Endothelial cell (in vitro differentiated cells): ENCODE measurements at regions not wholly inside any gene's neighbourhood (a gene's known extent, or its start where the extent isn't known, plus 50 kb on each side); places are given as distances from the start of the nearest gene placed in this dataset.
"Not testable (repeated sequence)": the region's sequence is repeated elsewhere in the genome, so short reads cannot be mapped to it uniquely, and the experiment has no call there.

Experiments used
- DNase-seq: peaks from one replicate; pipeline ENCODE4 v3.0.0; 2021; ENCODE audit warnings: low spot score
- H3K27ac Mint-ChIP-seq: one replicate; pipeline ENCODE4 v1.8.0; 2021; ENCODE audit warnings: mixed read lengths, inconsistent platforms; ENCODE audit not compliant: unreplicated experiment
- H3K27me3 Mint-ChIP-seq: one replicate; pipeline ENCODE4 v1.8.0; 2021; ENCODE audit warnings: mild to moderate bottlenecking, moderate library complexity, mixed read lengths, inconsistent platforms; ENCODE audit not compliant: unreplicated experiment
- H3K36me3 Mint-ChIP-seq: one replicate; pipeline ENCODE4 v1.8.0; 2021; ENCODE audit warnings: mild to moderate bottlenecking, low read depth, mixed read lengths, inconsistent platforms; ENCODE audit not compliant: unreplicated experiment
- H3K4me1 Mint-ChIP-seq: one replicate; pipeline ENCODE4 v1.8.0; 2021; ENCODE audit warnings: mild to moderate bottlenecking, mixed read lengths, inconsistent platforms; ENCODE audit not compliant: unreplicated experiment
- H3K4me3 Mint-ChIP-seq: one replicate; pipeline ENCODE4 v1.8.0; 2021; ENCODE audit warnings: mild to moderate bottlenecking, mixed read lengths, inconsistent platforms; ENCODE audit not compliant: unreplicated experiment
- H3K9me3 Mint-ChIP-seq: one replicate; pipeline ENCODE4 v1.8.0; 2021; ENCODE audit warnings: mixed read lengths, inconsistent platforms; ENCODE audit not compliant: unreplicated experiment
- TF ChIP-seq, protein P1 (sequence below): fragments of 200-600 bp; sonication (generic); IDR thresholded peaks from one replicate; pipeline ENCODE4 v1.5.0; 2021; ENCODE audit warnings: antibody characterized with exemption; ENCODE audit not compliant: unreplicated experiment

DNA sequence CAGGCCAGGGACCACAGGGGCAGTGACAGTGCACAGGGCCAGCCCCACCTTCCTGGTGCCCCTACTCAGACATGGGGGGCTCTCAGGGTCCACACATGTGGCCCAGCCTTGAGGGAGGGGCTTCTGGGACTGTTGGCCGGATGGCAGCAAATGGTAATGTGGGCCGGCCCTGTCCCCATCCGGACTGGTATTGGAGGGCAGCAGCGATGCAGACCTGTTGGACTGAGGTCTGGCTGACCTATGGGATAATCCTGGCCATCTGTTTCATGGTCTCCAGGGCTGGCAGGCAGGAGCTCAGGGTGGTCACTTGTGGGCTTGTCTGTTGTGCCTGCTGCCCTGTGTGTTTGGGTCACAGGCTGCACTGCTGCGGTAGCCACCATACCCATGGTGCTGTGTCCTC lies 387.5 kb downstream of the TMEM121 start:
- Mint-ChIP-seq H3K36me3 (peaks cover 9% of the 10 kb centered on the region), H3K27ac (no peak overlapping the region), H3K9me3 (peaks cover 12% of the 10 kb centered on the region), H3K4me3 (no peak overlapping the region), H3K4me1 (no peaks in the 10 kb centered on the region), H3K27me3 (peaks cover 25% of the 10 kb centered on the region)
- no peak for DNase-seq
- TF ChIP-seq, protein P1, sequence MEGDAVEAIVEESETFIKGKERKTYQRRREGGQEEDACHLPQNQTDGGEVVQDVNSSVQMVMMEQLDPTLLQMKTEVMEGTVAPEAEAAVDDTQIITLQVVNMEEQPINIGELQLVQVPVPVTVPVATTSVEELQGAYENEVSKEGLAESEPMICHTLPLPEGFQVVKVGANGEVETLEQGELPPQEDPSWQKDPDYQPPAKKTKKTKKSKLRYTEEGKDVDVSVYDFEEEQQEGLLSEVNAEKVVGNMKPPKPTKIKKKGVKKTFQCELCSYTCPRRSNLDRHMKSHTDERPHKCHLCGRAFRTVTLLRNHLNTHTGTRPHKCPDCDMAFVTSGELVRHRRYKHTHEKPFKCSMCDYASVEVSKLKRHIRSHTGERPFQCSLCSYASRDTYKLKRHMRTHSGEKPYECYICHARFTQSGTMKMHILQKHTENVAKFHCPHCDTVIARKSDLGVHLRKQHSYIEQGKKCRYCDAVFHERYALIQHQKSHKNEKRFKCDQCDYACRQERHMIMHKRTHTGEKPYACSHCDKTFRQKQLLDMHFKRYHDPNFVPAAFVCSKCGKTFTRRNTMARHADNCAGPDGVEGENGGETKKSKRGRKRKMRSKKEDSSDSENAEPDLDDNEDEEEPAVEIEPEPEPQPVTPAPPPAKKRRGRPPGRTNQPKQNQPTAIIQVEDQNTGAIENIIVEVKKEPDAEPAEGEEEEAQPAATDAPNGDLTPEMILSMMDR: no peak

- not testable (repeated sequence) for H3K36me3 Mint-ChIP-seq, DNase-seq, H3K4me3 Mint-ChIP-seq, H3K27ac Mint-ChIP-seq, H3K4me1 Mint-ChIP-seq
- H3K9me3 Mint-ChIP-seq: peaks cover 12% of the 10 kb centered on the region
- H3K27me3 Mint-ChIP-seq: peaks cover 25% of the 10 kb centered on the region
Observed at GRCh38 chr14:105914281-105914680, 387.9 kb downstream of the TMEM121 start.

DNA sequence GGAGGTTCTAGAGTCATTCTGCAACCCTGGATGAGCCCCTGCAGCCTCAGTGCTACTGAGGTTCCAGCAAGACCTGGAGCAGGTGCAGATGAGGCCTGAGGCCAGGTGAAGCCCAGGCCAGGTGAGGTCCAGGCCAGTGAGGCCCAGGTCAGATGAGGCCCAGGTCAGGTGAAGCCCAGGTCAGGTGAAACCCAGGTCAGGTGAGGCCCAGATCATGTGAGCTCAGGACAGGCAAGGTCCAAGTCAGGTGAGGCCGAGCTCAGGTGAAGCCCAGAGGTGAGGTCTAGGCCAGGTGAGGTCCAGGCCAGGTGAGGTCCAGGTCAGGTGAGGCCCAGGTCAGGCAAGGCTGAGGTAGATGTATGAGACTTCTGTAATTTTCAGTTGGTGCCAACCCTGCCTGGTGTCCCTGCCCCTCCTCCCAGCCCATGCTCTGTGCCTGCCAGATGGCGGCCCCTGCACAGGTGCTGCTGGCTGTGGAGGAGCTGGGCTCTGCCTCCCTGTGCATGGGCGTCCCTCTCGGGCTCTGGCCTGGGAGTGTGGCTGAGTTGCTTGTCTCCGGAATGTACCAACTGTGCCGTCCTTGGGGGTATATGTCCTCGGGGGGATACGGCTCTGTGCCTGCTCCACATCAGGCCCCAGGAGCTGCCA lies 388.5 kb downstream of the TMEM121 start:
- H3K4me3 Mint-ChIP-seq: peak overlapping the region; percentile 68
- H3K9me3 Mint-ChIP-seq: peaks cover 12% of the 10 kb centered on the region
- H3K36me3 Mint-ChIP-seq: peaks cover 9% of the 10 kb centered on the region
- H3K4me1 Mint-ChIP-seq: no peaks in the 10 kb centered on the region
- peaks cover 25% of the 10 kb centered on the region for H3K27me3 Mint-ChIP-seq
- H3K27ac Mint-ChIP-seq: no peak overlapping the region
- no peak for DNase-seq
- TF ChIP-seq, protein P1: no peak

- H3K27me3 Mint-ChIP-seq: peaks cover 24% of the 10 kb centered on the region
- H3K4me1 Mint-ChIP-seq, DNase-seq, H3K36me3 Mint-ChIP-seq: not testable (repeated sequence)
- peaks cover 12% of the 10 kb centered on the region for H3K9me3 Mint-ChIP-seq
- H3K4me3 Mint-ChIP-seq: peak overlapping the region; percentile 68
- H3K27ac Mint-ChIP-seq: peak overlapping the region; percentile 39
Observed at GRCh38 chr14:105915546-105915945, 389.2 kb downstream of the TMEM121 start.

GRCh38 chr14:105917136-105917932 lies 391.0 kb downstream of the TMEM121 start:
- not testable (repeated sequence) for H3K4me1 Mint-ChIP-seq, H3K4me3 Mint-ChIP-seq, H3K27ac Mint-ChIP-seq, DNase-seq, H3K36me3 Mint-ChIP-seq
- Mint-ChIP-seq H3K27me3 (peaks cover 24% of the 10 kb centered on the region), H3K9me3 (peaks cover 14% of the 10 kb centered on the region)

GRCh38 chr14:105917933-105918436 lies 391.6 kb downstream of the TMEM121 start:
- no peak overlapping the region for H3K27ac Mint-ChIP-seq
- TF ChIP-seq, protein P1: no peak
- no peak for DNase-seq
- no peak overlapping the region for H3K4me3 Mint-ChIP-seq
- H3K36me3 Mint-ChIP-seq: peaks cover 11% of the 10 kb centered on the region
- no peaks in the 10 kb centered on the region for H3K4me1 Mint-ChIP-seq
- H3K27me3 Mint-ChIP-seq: peaks cover 21% of the 10 kb centered on the region
- H3K9me3 Mint-ChIP-seq: peaks cover 20% of the 10 kb centered on the region
